IMR-90 (cell line): ENCODE measurements at regions not wholly inside any gene's neighbourhood (a gene's known extent, or its start where the extent isn't known, plus 50 kb on each side); places are given as distances from the start of the nearest gene placed in this dataset.

Source experiments
- BHLHE40 ChIP-seq: fragments of 150-350 bp; IDR thresholded peaks from 2 replicates; pipeline ENCODE4 v1.6.1; 2016; ENCODE audit warnings: mild to moderate bottlenecking, low read depth, low read length
- CEBPB ChIP-seq: IDR thresholded peaks from 2 replicates; pipeline ENCODE4 v1.6.1; 2012; ENCODE audit warnings: low read depth, low read length, improper control_type of control experiment
- CTCF ChIP-seq: conservative IDR thresholded peaks from 2 replicates; pipeline ENCODE4 v1.5.1; 2012; ENCODE audit warnings: mild to moderate bottlenecking, low read depth, low read length, improper control_type of control experiment
- POLR2A ChIP-seq: IDR thresholded peaks from 2 replicates; pipeline ENCODE4 v1.6.1; 2012; ENCODE audit warnings: mild to moderate bottlenecking, low read depth, low read length
- RCOR1 ChIP-seq: IDR thresholded peaks from 2 replicates; pipeline ENCODE4 v1.6.1; 2012; ENCODE audit warnings: mild to moderate bottlenecking, low read length, improper control_type of control experiment; ENCODE audit not compliant: insufficient replicate concordance
- RFX5 ChIP-seq: IDR thresholded peaks from 2 replicates; pipeline ENCODE4 v1.8.0; 2012; ENCODE audit warnings: low read depth, mild to moderate bottlenecking, low read length, moderate library complexity
- SMC3 ChIP-seq: fragments of 150-350 bp; IDR thresholded peaks from 2 replicates; pipeline ENCODE4 v1.6.1; 2016; ENCODE audit warnings: low read depth, mild to moderate bottlenecking, antibody characterized with exemption, low read length, moderate library complexity
- USF2 ChIP-seq: fragments of 150-350 bp; IDR thresholded peaks from 2 replicates; pipeline ENCODE4 v1.6.1; 2017; ENCODE audit warnings: mild to moderate bottlenecking, antibody characterized with exemption, low read length, low read depth

- no peak for TF ChIP-seq CTCF
- no peak for TF ChIP-seq BHLHE40
- no peak for TF ChIP-seq CEBPB
- TF ChIP-seq USF2, result no peak
- TF ChIP-seq RFX5, result no peak
- TF ChIP-seq POLR2A, result no peak
- TF ChIP-seq RCOR1, result no peak
- TF ChIP-seq SMC3, result no peak
Measured at GRCh38 chr5:93082981-93083380, 498.0 kb downstream of the NR2F1-AS1 start.
